OCI-LY3 (cell line): ENCODE measurements at regions not wholly inside any gene's neighbourhood (a gene's known extent, or its start where the extent isn't known, plus 50 kb on each side); places are given as distances from the start of the nearest gene placed in this dataset.

Source experiments
- H2AFZ ChIP-seq: fragments of 200-600, 300-600 bp; shearing (Covaris generic); 2 replicates; pipeline ENCODE4 v1.6.0; 2014; ENCODE audit warnings: antibody characterized with exemption, low read depth, low read length
- H3K27ac ChIP-seq: fragments of 200-600, 300-600 bp; sonication (generic); 2 replicates; pipeline ENCODE4 v1.5.1; 2014; ENCODE audit warnings: mild to moderate bottlenecking, low read length, moderate library complexity, mixed read lengths
- H3K27me3 ChIP-seq: fragments of 200-600, 300-600 bp; sonication (generic); 2 replicates; pipeline ENCODE4 v1.6.1; 2014; ENCODE audit warnings: low read depth, low read length, mixed read lengths
- H3K36me3 ChIP-seq: fragments of 200-600, 300-600 bp; sonication (generic); replicated peaks from 2 replicates; pipeline ENCODE3; 2014; ENCODE audit warnings: low read depth, low read length, mixed read lengths
- H3K4me1 ChIP-seq: fragments of 300-600, 200-600 bp; sonication (generic); 2 replicates; pipeline ENCODE4 v1.6.1; 2014; ENCODE audit warnings: low read length, mixed read lengths
- H3K4me2 ChIP-seq: fragments of 200-600, 300-600 bp; sonication (generic); 2 replicates; pipeline ENCODE4 v1.6.1; 2014; ENCODE audit warnings: low read length, mixed read lengths
- H3K4me3 ChIP-seq: fragments of 300-600, 200-600 bp; sonication (generic); 2 replicates; pipeline ENCODE4 v1.5.1; 2014; ENCODE audit warnings: antibody characterized with exemption, mild to moderate bottlenecking, low read length, moderate library complexity
- H3K79me2 ChIP-seq: fragments of 300-600, 200-600 bp; shearing (Covaris generic); 2 replicates; pipeline ENCODE4 v1.6.1; 2014; ENCODE audit warnings: mild to moderate bottlenecking, low read length, mixed read lengths
- H3K9ac ChIP-seq: fragments of 300-600, 200-600 bp; shearing (Covaris generic); 2 replicates; pipeline ENCODE4 v1.6.0; 2014; ENCODE audit warnings: mild to moderate bottlenecking, low read length, moderate library complexity
- H3K9me3 ChIP-seq: fragments of 200-600, 300-600 bp; shearing (Covaris generic); 2 replicates; pipeline ENCODE4 v1.6.1; 2014; ENCODE audit warnings: low read length, mixed read lengths; ENCODE audit not compliant: insufficient read depth
- H4K20me1 ChIP-seq: fragments of 200-600, 300-600 bp; sonication (generic); 2 replicates; pipeline ENCODE4 v1.6.1; 2016; ENCODE audit warnings: low read length, mixed read lengths; ENCODE audit not compliant: insufficient read depth
- EZH2phosphoT487 ChIP-seq: fragments of 200-600 bp; shearing (Covaris generic); IDR thresholded peaks from 2 replicates; pipeline ENCODE4 v1.6.1; 2018; ENCODE audit warnings: antibody characterized with exemption, mixed run types, low read depth
- TF ChIP-seq, protein P1 (sequence below): fragments of 200-600, 300-600 bp; sonication (generic); IDR thresholded peaks from 2 replicates; pipeline ENCODE4 v1.5.1; 2014; ENCODE audit warnings: antibody characterized with exemption, low read length, low read depth

- no peaks in the 10 kb centered on the region for H3K9me3 ChIP-seq
- no peak overlapping the region for H2AFZ ChIP-seq
- no peaks in the 10 kb centered on the region for H3K4me1 ChIP-seq
- H3K36me3 ChIP-seq: no peaks in the 10 kb centered on the region
- no peaks in the 10 kb centered on the region for H3K27me3 ChIP-seq
- no peak for TF ChIP-seq EZH2phosphoT487
- TF ChIP-seq, protein P1, sequence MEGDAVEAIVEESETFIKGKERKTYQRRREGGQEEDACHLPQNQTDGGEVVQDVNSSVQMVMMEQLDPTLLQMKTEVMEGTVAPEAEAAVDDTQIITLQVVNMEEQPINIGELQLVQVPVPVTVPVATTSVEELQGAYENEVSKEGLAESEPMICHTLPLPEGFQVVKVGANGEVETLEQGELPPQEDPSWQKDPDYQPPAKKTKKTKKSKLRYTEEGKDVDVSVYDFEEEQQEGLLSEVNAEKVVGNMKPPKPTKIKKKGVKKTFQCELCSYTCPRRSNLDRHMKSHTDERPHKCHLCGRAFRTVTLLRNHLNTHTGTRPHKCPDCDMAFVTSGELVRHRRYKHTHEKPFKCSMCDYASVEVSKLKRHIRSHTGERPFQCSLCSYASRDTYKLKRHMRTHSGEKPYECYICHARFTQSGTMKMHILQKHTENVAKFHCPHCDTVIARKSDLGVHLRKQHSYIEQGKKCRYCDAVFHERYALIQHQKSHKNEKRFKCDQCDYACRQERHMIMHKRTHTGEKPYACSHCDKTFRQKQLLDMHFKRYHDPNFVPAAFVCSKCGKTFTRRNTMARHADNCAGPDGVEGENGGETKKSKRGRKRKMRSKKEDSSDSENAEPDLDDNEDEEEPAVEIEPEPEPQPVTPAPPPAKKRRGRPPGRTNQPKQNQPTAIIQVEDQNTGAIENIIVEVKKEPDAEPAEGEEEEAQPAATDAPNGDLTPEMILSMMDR: no peak
- H3K79me2 ChIP-seq: no peaks in the 10 kb centered on the region
- no peaks in the 10 kb centered on the region for H4K20me1 ChIP-seq
- H3K9ac ChIP-seq: no peak overlapping the region
- no peak overlapping the region for H3K27ac ChIP-seq
- H3K4me2 ChIP-seq: no peak overlapping the region
- no peak overlapping the region for H3K4me3 ChIP-seq
These were observed 184.9 kb downstream of the BAMBI start for GRCh38 chr10:28862219-28862618.

GRCh38 chr10:28869606-28870201, 192.4 kb downstream of the BAMBI start:
- Histone ChIP-seq H3K4me2 (no peak overlapping the region), H3K9me3 (no peaks in the 10 kb centered on the region), H3K4me3 (no peak overlapping the region), H3K9ac (no peak overlapping the region), H4K20me1 (no peaks in the 10 kb centered on the region), H3K27ac (no peak overlapping the region), H3K4me1 (no peaks in the 10 kb centered on the region), H3K79me2 (no peaks in the 10 kb centered on the region), H3K27me3 (no peaks in the 10 kb centered on the region), H3K36me3 (no peaks in the 10 kb centered on the region), H2AFZ (no peak overlapping the region)
- TF ChIP-seq, protein P1: no peak
- no peak for TF ChIP-seq EZH2phosphoT487

GRCh38 chr10:28871665-28872064, 194.3 kb downstream of the BAMBI start:
- Histone ChIP-seq H3K27ac (no peak overlapping the region), H3K36me3 (no peaks in the 10 kb centered on the region), H3K4me3 (no peak overlapping the region), H3K79me2 (no peaks in the 10 kb centered on the region), H3K4me2 (no peak overlapping the region), H4K20me1 (no peaks in the 10 kb centered on the region), H2AFZ (no peak overlapping the region), H3K4me1 (peaks cover 2% of the 10 kb centered on the region; the same call in 1 of the 2 replicates), H3K9ac (no peak overlapping the region), H3K27me3 (no peaks in the 10 kb centered on the region), H3K9me3 (no peaks in the 10 kb centered on the region)
- no peak for TF ChIP-seq EZH2phosphoT487
- TF ChIP-seq, protein P1: no peak

DNA sequence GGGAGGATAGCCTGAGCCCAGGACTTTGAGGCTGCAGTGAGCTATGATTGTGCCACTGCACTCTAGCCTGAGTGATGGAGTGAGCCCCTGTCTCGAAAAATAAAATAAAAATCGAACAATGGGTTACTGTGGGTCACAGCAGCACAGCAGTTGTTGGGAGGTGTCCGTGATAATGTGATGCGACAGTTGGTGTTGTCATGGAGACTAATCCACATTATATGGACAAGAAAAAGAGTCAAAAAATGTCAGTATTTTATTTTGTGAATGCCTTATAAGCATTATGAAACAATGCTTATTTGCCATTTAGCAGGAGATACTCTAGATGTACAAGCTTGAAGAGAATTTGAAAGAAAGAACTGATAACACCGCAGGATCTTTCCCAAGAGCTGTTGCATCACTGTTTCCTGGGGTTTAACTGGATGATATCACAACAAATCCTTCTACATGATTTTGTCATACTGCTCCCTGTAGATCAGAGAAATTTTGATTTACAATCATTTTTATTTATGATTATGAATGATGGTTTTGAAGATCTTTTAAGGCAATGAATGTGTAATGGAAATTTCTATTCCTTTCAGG, 195.4 kb downstream of the BAMBI start:
- no peak overlapping the region for H3K9ac ChIP-seq
- no peaks in the 10 kb centered on the region for H3K79me2 ChIP-seq
- H3K4me3 ChIP-seq: no peak overlapping the region
- H3K9me3 ChIP-seq: no peaks in the 10 kb centered on the region
- H3K27ac ChIP-seq: no peak overlapping the region
- H4K20me1 ChIP-seq: no peaks in the 10 kb centered on the region
- no peak overlapping the region for H3K4me2 ChIP-seq
- H3K27me3 ChIP-seq: no peaks in the 10 kb centered on the region
- no peak overlapping the region for H2AFZ ChIP-seq
- no peaks in the 10 kb centered on the region for H3K36me3 ChIP-seq
- H3K4me1 ChIP-seq: peaks cover 5% of the 10 kb centered on the region
- no peak for TF ChIP-seq EZH2phosphoT487
- TF ChIP-seq, protein P1: no peak
